Neural cell (in vitro differentiated cells): ENCODE measurements at regions not wholly inside any gene's neighbourhood (a gene's known extent, or its start where the extent isn't known, plus 50 kb on each side); places are given as distances from the start of the nearest gene placed in this dataset.

Experiments used
- EP300 ChIP-seq: fragments of 450-650 bp; conservative IDR thresholded peaks from 2 replicates; pipeline ENCODE4 v1.6.1; 2014; ENCODE audit warnings: antibody characterized with exemption, mild to moderate bottlenecking, moderate library complexity; ENCODE audit not compliant: poor library complexity, severe bottlenecking
- EZH2 ChIP-seq: fragments of 200-600, 300-800 bp; shearing (Covaris generic), sonication (generic); IDR thresholded peaks from 2 replicates; pipeline ENCODE4 v1.6.1; 2014; ENCODE audit warnings: antibody characterized with exemption, low read length, borderline replicate concordance, mild to moderate bottlenecking; ENCODE audit not compliant: insufficient read depth, poor library complexity, severe bottlenecking
- MXI1 ChIP-seq: fragments of 450-650 bp; conservative IDR thresholded peaks from 2 replicates; pipeline ENCODE4 v1.6.1; 2014; ENCODE audit warnings: antibody characterized with exemption, mild to moderate bottlenecking; ENCODE audit not compliant: poor library complexity, severe bottlenecking
- POLR2AphosphoS5 ChIP-seq: IDR thresholded peaks from 2 replicates; pipeline ENCODE4 v1.6.1; 2012
- SMC3 ChIP-seq: fragments of 450-650 bp; conservative IDR thresholded peaks from 2 replicates; pipeline ENCODE4 v1.6.1; 2014; ENCODE audit warnings: antibody characterized with exemption, mild to moderate bottlenecking, moderate library complexity; ENCODE audit not compliant: poor library complexity
- TAF1 ChIP-seq: IDR thresholded peaks from 2 replicates; pipeline ENCODE4 v1.6.1; 2012; ENCODE audit warnings: low read depth
- TF ChIP-seq, protein P1 (sequence below): fragments of 450-650 bp; IDR thresholded peaks from 2 replicates; pipeline ENCODE4 v1.5.1; 2014; ENCODE audit warnings: antibody characterized with exemption, mild to moderate bottlenecking, moderate library complexity; ENCODE audit not compliant: poor library complexity, severe bottlenecking
- TF ChIP-seq, protein P2 (sequence below): IDR thresholded peaks from 2 replicates; pipeline ENCODE4 v1.6.1; 2012; ENCODE audit warnings: borderline replicate concordance

DNA sequence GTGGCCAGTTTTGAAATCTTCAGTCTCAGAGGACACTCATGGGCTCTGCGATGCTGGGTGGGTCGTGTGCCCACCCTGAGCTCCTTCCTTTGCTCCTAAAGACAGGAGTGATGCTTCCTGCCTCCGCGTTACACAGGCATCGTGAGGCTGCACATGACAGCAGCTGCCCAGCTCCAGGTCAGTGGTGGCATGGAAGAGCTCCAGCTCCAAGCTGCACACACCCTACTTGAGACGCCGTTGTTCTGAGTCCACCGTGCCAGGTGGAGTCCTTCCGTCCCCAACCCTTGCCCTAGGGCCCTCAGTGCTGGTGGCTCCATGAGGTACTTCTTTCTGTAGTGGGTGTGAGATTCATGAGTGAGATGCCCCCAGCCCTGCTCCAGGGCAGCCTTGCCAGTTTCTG, 794.1 kb downstream of the BRD1 start:
- TF ChIP-seq MXI1 (no peak), EZH2 (no peak), TAF1 (no peak), POLR2AphosphoS5 (no peak), SMC3 (no peak), EP300 (no peak)
- TF ChIP-seq, protein P1, sequence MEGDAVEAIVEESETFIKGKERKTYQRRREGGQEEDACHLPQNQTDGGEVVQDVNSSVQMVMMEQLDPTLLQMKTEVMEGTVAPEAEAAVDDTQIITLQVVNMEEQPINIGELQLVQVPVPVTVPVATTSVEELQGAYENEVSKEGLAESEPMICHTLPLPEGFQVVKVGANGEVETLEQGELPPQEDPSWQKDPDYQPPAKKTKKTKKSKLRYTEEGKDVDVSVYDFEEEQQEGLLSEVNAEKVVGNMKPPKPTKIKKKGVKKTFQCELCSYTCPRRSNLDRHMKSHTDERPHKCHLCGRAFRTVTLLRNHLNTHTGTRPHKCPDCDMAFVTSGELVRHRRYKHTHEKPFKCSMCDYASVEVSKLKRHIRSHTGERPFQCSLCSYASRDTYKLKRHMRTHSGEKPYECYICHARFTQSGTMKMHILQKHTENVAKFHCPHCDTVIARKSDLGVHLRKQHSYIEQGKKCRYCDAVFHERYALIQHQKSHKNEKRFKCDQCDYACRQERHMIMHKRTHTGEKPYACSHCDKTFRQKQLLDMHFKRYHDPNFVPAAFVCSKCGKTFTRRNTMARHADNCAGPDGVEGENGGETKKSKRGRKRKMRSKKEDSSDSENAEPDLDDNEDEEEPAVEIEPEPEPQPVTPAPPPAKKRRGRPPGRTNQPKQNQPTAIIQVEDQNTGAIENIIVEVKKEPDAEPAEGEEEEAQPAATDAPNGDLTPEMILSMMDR: no peak
- TF ChIP-seq, protein P2, sequence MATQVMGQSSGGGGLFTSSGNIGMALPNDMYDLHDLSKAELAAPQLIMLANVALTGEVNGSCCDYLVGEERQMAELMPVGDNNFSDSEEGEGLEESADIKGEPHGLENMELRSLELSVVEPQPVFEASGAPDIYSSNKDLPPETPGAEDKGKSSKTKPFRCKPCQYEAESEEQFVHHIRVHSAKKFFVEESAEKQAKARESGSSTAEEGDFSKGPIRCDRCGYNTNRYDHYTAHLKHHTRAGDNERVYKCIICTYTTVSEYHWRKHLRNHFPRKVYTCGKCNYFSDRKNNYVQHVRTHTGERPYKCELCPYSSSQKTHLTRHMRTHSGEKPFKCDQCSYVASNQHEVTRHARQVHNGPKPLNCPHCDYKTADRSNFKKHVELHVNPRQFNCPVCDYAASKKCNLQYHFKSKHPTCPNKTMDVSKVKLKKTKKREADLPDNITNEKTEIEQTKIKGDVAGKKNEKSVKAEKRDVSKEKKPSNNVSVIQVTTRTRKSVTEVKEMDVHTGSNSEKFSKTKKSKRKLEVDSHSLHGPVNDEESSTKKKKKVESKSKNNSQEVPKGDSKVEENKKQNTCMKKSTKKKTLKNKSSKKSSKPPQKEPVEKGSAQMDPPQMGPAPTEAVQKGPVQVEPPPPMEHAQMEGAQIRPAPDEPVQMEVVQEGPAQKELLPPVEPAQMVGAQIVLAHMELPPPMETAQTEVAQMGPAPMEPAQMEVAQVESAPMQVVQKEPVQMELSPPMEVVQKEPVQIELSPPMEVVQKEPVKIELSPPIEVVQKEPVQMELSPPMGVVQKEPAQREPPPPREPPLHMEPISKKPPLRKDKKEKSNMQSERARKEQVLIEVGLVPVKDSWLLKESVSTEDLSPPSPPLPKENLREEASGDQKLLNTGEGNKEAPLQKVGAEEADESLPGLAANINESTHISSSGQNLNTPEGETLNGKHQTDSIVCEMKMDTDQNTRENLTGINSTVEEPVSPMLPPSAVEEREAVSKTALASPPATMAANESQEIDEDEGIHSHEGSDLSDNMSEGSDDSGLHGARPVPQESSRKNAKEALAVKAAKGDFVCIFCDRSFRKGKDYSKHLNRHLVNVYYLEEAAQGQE: no peak
